ENCODE measurements at regions not wholly inside any gene's neighbourhood (a gene's known extent, or its start where the extent isn't known, plus 50 kb on each side); places are given as distances from the start of the nearest gene placed in this dataset.
A peak's percentile ranks its signal among the peaks of the same experiment; 100 is the strongest.

DNA sequence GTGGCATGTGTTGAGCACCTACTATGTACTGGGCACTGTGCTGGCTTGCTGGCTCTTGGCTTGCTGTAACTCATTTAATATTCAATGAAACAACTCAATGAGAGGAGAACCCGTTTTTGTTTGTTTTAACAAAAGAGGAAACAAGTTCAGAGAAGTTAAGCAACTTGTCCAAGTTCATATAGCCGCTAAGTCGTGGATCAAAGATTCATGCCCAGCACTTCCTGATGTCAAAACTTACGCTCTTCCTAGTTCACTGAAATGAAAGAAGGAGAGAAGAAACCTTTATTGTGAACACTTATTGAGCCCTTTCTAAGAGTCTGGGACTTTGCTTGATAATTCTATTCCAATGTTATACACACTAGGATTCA is 475.9 kb downstream of the PTPRU start:
- Histone ChIP-seq H3K4me3 (no peak overlapping the region), H3K27ac (peak overlapping the region in 1 of 2 experiments; percentile 59; a peak in 3 of 6 replicates), H3K9me3 (no peaks in the 10 kb centered on the region), H3K4me2 (no peak overlapping the region), H3K4me1 (peaks cover 29% of the 10 kb centered on the region)
- FAIRE-seq: no peak
- 73% methylated on average over 4 of the region's 4 CpGs for WGBS (ENCODE audit: missing lambda C conversion rate)
- no peak for DNase-seq (ENCODE audit: low read depth in 1 of 2, low spot score in 1 of 2)
- ATAC-seq: no peak
- CTCF ChIA-PET: no interaction called here
- TF ChIP-seq TP53 (CRISPR knock-in tag; IDR thresholded peaks at IDR 0.05): no peak
- no peak for TF ChIP-seq PHF8 (IDR thresholded peaks at IDR 0.05; ENCODE audit: borderline replicate concordance, low read depth)
- no peak for TF ChIP-seq MYC (IDR thresholded peaks at IDR 0.05; ENCODE audit: borderline replicate concordance, low read length)
- no peak for TF ChIP-seq CTCF (IDR thresholded peaks at IDR 0.05)
- TF ChIP-seq JUN (IDR thresholded peaks at IDR 0.05): no peak
- TF ChIP-seq HEYL (CRISPR knock-in tag; IDR thresholded peaks at IDR 0.05): no peak
- no peak for TF ChIP-seq NFE2L2 (conservative IDR thresholded peaks at IDR 0.05; ENCODE audit: low read length)
- TF ChIP-seq HMGXB4 (CRISPR knock-in tag; IDR thresholded peaks at IDR 0.05; ENCODE audit: borderline replicate concordance): no peak
- no peak for TF ChIP-seq ESRRA (IDR thresholded peaks at IDR 0.05; ENCODE audit: borderline replicate concordance, low read length)
- TF ChIP-seq CEBPB (IDR thresholded peaks at IDR 0.05): no peak
- no peak for TF ChIP-seq SREBF2 (IDR thresholded peaks at IDR 0.05)
- TF ChIP-seq HOXB5 (CRISPR knock-in tag; IDR thresholded peaks at IDR 0.05): no peak
- POLR2A ChIA-PET: no interaction called here

DNA sequence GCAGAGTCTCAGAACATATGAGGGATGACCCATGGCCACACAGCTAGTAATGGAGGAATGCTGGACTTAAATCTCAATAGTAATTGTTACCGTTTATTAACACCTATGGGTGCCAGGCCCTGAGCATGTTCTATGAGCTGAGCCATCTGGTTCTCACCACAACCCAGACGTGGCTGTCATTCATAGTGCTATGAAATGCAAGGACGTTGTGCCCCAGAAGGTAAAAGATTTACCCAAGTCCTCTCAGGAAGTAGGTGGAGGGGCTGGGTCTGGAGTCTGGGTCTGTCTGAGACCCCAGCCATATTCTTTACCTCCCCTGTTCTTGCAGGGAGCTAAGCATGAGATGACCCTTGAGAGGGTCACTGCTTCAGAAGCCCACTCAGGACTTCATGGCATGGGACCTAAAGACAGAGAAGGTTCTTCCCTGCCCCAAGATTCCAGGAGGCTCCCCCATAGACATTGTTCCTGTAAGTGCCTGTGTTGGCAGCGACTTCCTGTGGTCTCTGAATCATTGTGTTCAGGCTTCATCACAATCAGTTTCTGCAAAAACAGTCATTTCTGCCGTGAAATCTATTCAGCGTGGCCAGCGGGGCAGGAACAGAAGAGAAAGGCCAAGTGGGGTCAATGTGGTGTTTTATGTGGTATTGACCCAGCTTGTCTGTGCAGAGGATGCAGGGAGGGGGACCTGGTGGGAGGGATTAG is 475.4 kb downstream of the PTPRU start:
- H3K4me3 ChIP-seq: no peak overlapping the region
- WGBS (ENCODE audit: missing lambda C conversion rate): 69% methylated on average over 7 of the region's 7 CpGs
- H3K4me1 ChIP-seq: peaks cover 29% of the 10 kb centered on the region
- ATAC-seq (no peak), DNase-seq (ENCODE audit: low read depth in 1 of 2, low spot score in 1 of 2) (no peak), FAIRE-seq (no peak)
- TF ChIP-seq FOSB (CRISPR knock-in tag; IDR thresholded peaks at IDR 0.05) (no peak), ZNF302 (CRISPR knock-in tag; IDR thresholded peaks at IDR 0.05) (no peak), ATOH8 (CRISPR knock-in tag; IDR thresholded peaks at IDR 0.05; ENCODE audit: low read depth) (no peak), POLR2A (IDR thresholded peaks at IDR 0.05; ENCODE audit: low read length) (no peak), RAD21 (conservative IDR thresholded peaks at IDR 0.05 in 1 of 2, IDR thresholded peaks at IDR 0.05 in 1 of 2) (no peak), RFX5 (IDR thresholded peaks at IDR 0.05) (no peak), HOXB5 (CRISPR knock-in tag; IDR thresholded peaks at IDR 0.05) (no peak), ESRRA (IDR thresholded peaks at IDR 0.05; ENCODE audit: borderline replicate concordance, low read length) (no peak), POLR2AphosphoS2 (conservative IDR thresholded peaks at IDR 0.05; ENCODE audit: low read length) (no peak), KDM1A (IDR thresholded peaks at IDR 0.05; ENCODE audit: low read depth) (no peak), MAFK (IDR thresholded peaks at IDR 0.05; ENCODE audit: partially characterized antibody) (no peak), JUNB (IDR thresholded peaks at IDR 0.05) (no peak), EHF (CRISPR knock-in tag; IDR thresholded peaks at IDR 0.05) (no peak), SREBF2 (IDR thresholded peaks at IDR 0.05) (no peak), HEYL (CRISPR knock-in tag; IDR thresholded peaks at IDR 0.05) (no peak)
- TF ChIP-seq, protein P1, sequence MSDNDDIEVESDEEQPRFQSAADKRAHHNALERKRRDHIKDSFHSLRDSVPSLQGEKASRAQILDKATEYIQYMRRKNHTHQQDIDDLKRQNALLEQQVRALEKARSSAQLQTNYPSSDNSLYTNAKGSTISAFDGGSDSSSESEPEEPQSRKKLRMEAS (IDR thresholded peaks at IDR 0.05): no peak
- ChIA-PET CTCF (no interaction called here), POLR2A (no interaction called here)
- H3K27ac ChIP-seq: peak overlapping the region; percentile 11 to 59; a peak in 3 of 6 replicates
- no peaks in the 10 kb centered on the region for H3K9me3 ChIP-seq
- no peak overlapping the region for H3K4me2 ChIP-seq
